IMR-90 (cell line): ENCODE measurements at regions not wholly inside any gene's neighbourhood (a gene's known extent, or its start where the extent isn't known, plus 50 kb on each side); places are given as distances from the start of the nearest gene placed in this dataset.

Source experiments
- ATAC-seq: fragments of 200-7000 bp; cut with Tn5 transposase; 2 replicates; pipeline ENCODE4 v1.9.1; 2020; ENCODE audit warnings: low read depth, mild to moderate bottlenecking, moderate library complexity
- BruUV-seq: library from RNA; stranded (reverse); fragments of 400-500 nt; replicated peaks from 2 replicates; lab custom pipeline; 2021; lab: Mats Ljungman, UMichigan
- CTCF ChIA-PET: fragments of 300-600 bp; formaldehyde crosslinking; extraction: SDS; loops from one replicate; lab custom pipeline; 2021; ENCODE audit warnings: antibody characterized with exemption; lab: Yijun Ruan, JAX
- POLR2A ChIA-PET: fragments of 300-600 bp; sonication (Branson Sonifier 250); formaldehyde crosslinking; loops from one replicate; lab custom pipeline; 2022; ENCODE audit warnings: antibody characterized with exemption; ENCODE audit not compliant: unreplicated experiment; lab: Charles Lee
- DNase-seq: peaks from one replicate; pipeline ENCODE4 v3.0.0; 2013
- H2AFZ ChIP-seq: replicated peaks from 2 replicates; pipeline ENCODE3; 2013; ENCODE audit warnings: low read length, mild to moderate bottlenecking; ENCODE audit not compliant: poor library complexity
- H2AK5ac ChIP-seq: 2 replicates; pipeline ENCODE4 v1.6.1; 2013; ENCODE audit warnings: low read depth, low read length, inconsistent platforms
- H2AK9ac ChIP-seq: replicated peaks from 2 replicates; pipeline ENCODE3; 2013; ENCODE audit warnings: mild to moderate bottlenecking, low read depth, low read length, moderate library complexity; ENCODE audit not compliant: poor library complexity
- H2BK120ac ChIP-seq: 2 replicates; pipeline ENCODE4 v1.6.1; 2013; ENCODE audit warnings: low read depth, low read length, inconsistent platforms
- H2BK15ac ChIP-seq: 3 replicates; pipeline ENCODE4 v1.6.1; 2013; ENCODE audit warnings: low read depth, low read length, inconsistent platforms
- H2BK20ac ChIP-seq: 2 replicates; pipeline ENCODE4 v1.6.1; 2013; ENCODE audit warnings: low read depth, mild to moderate bottlenecking, inconsistent platforms, low read length, moderate library complexity
- H2BK5ac ChIP-seq: 2 replicates; pipeline ENCODE4 v1.6.1; 2013; ENCODE audit warnings: mild to moderate bottlenecking, low read depth, low read length, inconsistent platforms; ENCODE audit not compliant: poor library complexity, severe bottlenecking
- H3K14ac ChIP-seq: replicated peaks from 2 replicates; pipeline ENCODE4 v1.6.1; 2013; ENCODE audit warnings: low read depth, low read length, inconsistent platforms
- H3K18ac ChIP-seq: 2 replicates; pipeline ENCODE4 v1.6.1; 2013; ENCODE audit warnings: low read depth, low read length, control low read depth
- H3K23ac ChIP-seq: 2 replicates; pipeline ENCODE4 v1.6.1; 2013; ENCODE audit warnings: low read depth, low read length, inconsistent platforms
- H3K27ac ChIP-seq: 2 replicates; pipeline ENCODE4 v1.5.1; 2013; ENCODE audit warnings: mild to moderate bottlenecking, control low read depth, low read length; ENCODE audit not compliant: insufficient read depth
- H3K27me3 ChIP-seq: 2 replicates; pipeline ENCODE4 v1.6.1; 2013; ENCODE audit warnings: low read length; ENCODE audit not compliant: control insufficient read depth, insufficient read depth
- H3K36me3 ChIP-seq: 2 replicates; pipeline ENCODE4 v1.6.1; 2013; ENCODE audit warnings: low read length, mixed read lengths; ENCODE audit not compliant: control insufficient read depth, insufficient read depth
- H3K4ac ChIP-seq: 2 replicates; pipeline ENCODE4 v1.6.1; 2013; ENCODE audit warnings: low read depth, low read length, inconsistent platforms
- H3K4me1 ChIP-seq: 2 replicates; pipeline ENCODE4 v1.6.1; 2013; ENCODE audit warnings: low read length, mixed read lengths; ENCODE audit not compliant: control insufficient read depth, insufficient read depth
- H3K4me2 ChIP-seq: 2 replicates; pipeline ENCODE4 v1.6.1; 2013; ENCODE audit warnings: low read depth, mild to moderate bottlenecking, control low read depth, low read length, moderate library complexity
- H3K4me3 ChIP-seq: 2 replicates; pipeline ENCODE4 v1.5.1; 2013; ENCODE audit warnings: low read depth, mild to moderate bottlenecking, control low read depth, low read length, moderate library complexity; ENCODE audit not compliant: insufficient read depth
- H3K56ac ChIP-seq: 2 replicates; pipeline ENCODE4 v1.6.1; 2013; ENCODE audit warnings: low read length, inconsistent platforms; ENCODE audit not compliant: insufficient read depth; ENCODE audit errors: extremely low read depth
- H3K79me1 ChIP-seq, 2 experiments: 2 replicates each; pipeline ENCODE4 v1.6.1; 2013; ENCODE audit warnings: low read length in 2 of 2, inconsistent platforms in 1 of 2, low read depth in 1 of 2
- H3K9ac ChIP-seq: 2 replicates; pipeline ENCODE4 v1.6.1; 2013; ENCODE audit warnings: low read depth, low read length, control low read depth
- H3K9me1 ChIP-seq: 2 replicates; pipeline ENCODE4 v1.6.1; 2013; ENCODE audit warnings: low read length, inconsistent platforms; ENCODE audit not compliant: insufficient read depth
- H3K9me3 ChIP-seq: 2 replicates; pipeline ENCODE4 v1.6.1; 2013; ENCODE audit warnings: low read length; ENCODE audit not compliant: control insufficient read depth, insufficient read depth
- H4K20me1 ChIP-seq: 2 replicates; pipeline ENCODE4 v1.6.1; 2013; ENCODE audit warnings: low read length, inconsistent platforms; ENCODE audit not compliant: insufficient read depth
- H4K5ac ChIP-seq: 2 replicates; pipeline ENCODE4 v1.6.1; 2013; ENCODE audit warnings: mild to moderate bottlenecking, low read depth, low read length, control low read depth
- H4K8ac ChIP-seq, 2 experiments: 2 replicates each; pipeline ENCODE4 v1.6.1; 2013; ENCODE audit warnings: low read depth in 2 of 2, low read length in 2 of 2, control low read depth in 1 of 2, inconsistent platforms in 1 of 2
- H4K91ac ChIP-seq: 2 replicates; pipeline ENCODE4 v1.6.1; 2013; ENCODE audit warnings: low read depth, low read length, inconsistent platforms; ENCODE audit not compliant: insufficient read depth
- FOS ChIP-seq: fragments of 150-350 bp; IDR thresholded peaks from 2 replicates; pipeline ENCODE4 v1.6.1; 2016; ENCODE audit warnings: low read depth, low read length
- NFE2L2 ChIP-seq: fragments of 150-350 bp; IDR thresholded peaks from 2 replicates; pipeline ENCODE4 v1.6.1; 2016; ENCODE audit warnings: low read depth, mild to moderate bottlenecking, low read length
- RAD21 ChIP-seq: IDR thresholded peaks from 2 replicates; pipeline ENCODE4 v1.6.1; 2012; ENCODE audit warnings: low read length, improper control_type of control experiment
- RCOR1 ChIP-seq: IDR thresholded peaks from 2 replicates; pipeline ENCODE4 v1.6.1; 2012; ENCODE audit warnings: mild to moderate bottlenecking, low read length, improper control_type of control experiment; ENCODE audit not compliant: insufficient replicate concordance
- WGBS, 2 experiments: methylation state at CpG; one replicate each; pipeline versions ENCODE4 v1.1.5 to v1.1.7; 2013; ENCODE audit warnings: missing lambda C conversion rate in 2 of 2; ENCODE audit not compliant: insufficient read length in 1 of 2; ENCODE audit errors: extremely low coverage in 2 of 2; 5-methylcytosine and 5-hydroxymethylcytosine counted together
- dilution Hi-C: fragments of 300-500 bp; cut with HindIII; formaldehyde crosslinking; loops from one replicate; pipeline ENCODE4 v1.14.3; 2018; ENCODE audit warnings: low sequenced_read_pairs; ENCODE audit not compliant: unreplicated experiment
- in situ Hi-C: fragments of 300-500 bp; cut with MboI; formaldehyde crosslinking; loops from 3 replicates; pipeline ENCODE4 v1.14.3; 2019; ENCODE audit warnings: low sequenced_read_pairs, inconsistent platforms, mixed read lengths
- intact Hi-C: fragments of 100-400 bp; cut with micrococcal nuclease; formaldehyde crosslinking; loops from 2 replicates; pipeline ENCODE4 v1.10.0; 2022

GRCh38 chr10:28810057-28810870 is 132.9 kb downstream of the BAMBI start:
- Histone ChIP-seq H2BK120ac (peak overlapping the region; percentile 94), H3K9ac (peak overlapping the region; percentile 70; the same call in 1 of the 2 replicates), H2AK5ac (peak overlapping the region; percentile 35; the same call in 1 of the 2 replicates), H3K14ac (peak overlapping the region; percentile 54), H4K5ac (peak overlapping the region; percentile 54), H2BK20ac (peak overlapping the region; percentile 87), H3K9me3 (no peaks in the 10 kb centered on the region), H3K79me1 (no peaks in the 10 kb centered on the region), H4K8ac (peak overlapping the region; percentile 74 to 88), H3K56ac (peak overlapping the region; percentile 56), H3K23ac (peak overlapping the region; percentile 80), H3K36me3 (no peaks in the 10 kb centered on the region), H3K4me2 (peak overlapping the region; percentile 38), H4K91ac (peak overlapping the region; percentile 95), H2BK5ac (peak overlapping the region; percentile 77), H3K9me1 (no peaks in the 10 kb centered on the region; the same call in 1 of the 2 replicates), H3K4me3 (no peak overlapping the region), H3K27me3 (no peaks in the 10 kb centered on the region), H3K18ac (peak overlapping the region; percentile 93), H2AK9ac (no peak overlapping the region), H3K4ac (peak overlapping the region; percentile 70), H3K27ac (peak overlapping the region; percentile 85), H3K4me1 (peaks cover 25% of the 10 kb centered on the region), H2AFZ (peak overlapping the region; percentile 67), H4K20me1 (no peaks in the 10 kb centered on the region), H2BK15ac (peak overlapping the region; percentile 92)
- peak; percentile 38 for DNase-seq
- dilution Hi-C loops (no loop called here), intact Hi-C loops (no loop called here), in situ Hi-C loops (no loop called here)
- POLR2A ChIA-PET: no interaction called here
- ATAC-seq: peak; percentile 54
- no peak for TF ChIP-seq RAD21
- no peak for TF ChIP-seq RCOR1
- TF ChIP-seq NFE2L2: no peak
- TF ChIP-seq FOS: peak; percentile 65; the same call in 1 of the 2 replicates
- no TSS peak for BruUV-seq
- CTCF ChIA-PET: interaction anchor here (0.6 to 0.8 kb wide), 5 partner anchors 32 to 332 kb away, joined by 3 to 5 read pairs (median 4); no protein-coding TSS in a partner anchor
- WGBS, 2 experiments: 0% methylated on average over 1 of the region's 10 CpGs; no CpG with 5 or more reads in 1 of the 2 experiments
